ENCODE measurements at regions not wholly inside any gene's neighbourhood (a gene's known extent, or its start where the extent isn't known, plus 50 kb on each side); places are given as distances from the start of the nearest gene placed in this dataset.
A peak's percentile ranks its signal among the peaks of the same experiment; 100 is the strongest.
"Not testable (repeated sequence)": the region's sequence is repeated elsewhere in the genome, so short reads cannot be mapped to it uniquely, and the experiment has no call there.

- DNase-seq, result no peak
Observed at GRCh38 chr7:17557251-17557671, 258.8 kb downstream of the AHR start.

- DNase-seq, result no peak
Observed at GRCh38 chr7:17558135-17558534, 259.7 kb downstream of the AHR start.

GRCh38 chr7:17558558-17559332 lies 260.3 kb downstream of the AHR start:
- no peak for DNase-seq

GRCh38 chr7:17559388-17559787 lies 260.9 kb downstream of the AHR start:
- DNase-seq, result no peak

- no peak for DNase-seq
Observed at GRCh38 chr7:17560516-17560915, 262.1 kb downstream of the AHR start.

- no peak for DNase-seq
Observed at GRCh38 chr7:17560966-17561365, 262.5 kb downstream of the AHR start.

- no peak for DNase-seq
Observed at GRCh38 chr7:17564678-17565212, 266.3 kb downstream of the AHR start.

- DNase-seq, result peak in 1 of 51 donors; percentile 40
Observed at GRCh38 chr7:17580141-17580540, 281.7 kb downstream of the AHR start.

GRCh38 chr7:17580856-17581255 lies 282.4 kb downstream of the AHR start:
- DNase-seq, result no peak

GRCh38 chr7:17581301-17581700 lies 282.8 kb downstream of the AHR start:
- no peak for DNase-seq

GRCh38 chr7:17582696-17583095 lies 284.2 kb downstream of the AHR start:
- DNase-seq, result not testable (repeated sequence)

GRCh38 chr7:17583786-17584185 lies 285.3 kb downstream of the AHR start:
- no peak for DNase-seq

- DNase-seq, result no peak
Observed at GRCh38 chr7:17584822-17585221, 286.4 kb downstream of the AHR start.

- DNase-seq, result no peak
Observed at GRCh38 chr7:17586711-17587110, 288.3 kb downstream of the AHR start.

GRCh38 chr7:17588730-17589129 lies 290.3 kb downstream of the AHR start:
- no peak for DNase-seq

- no peak for DNase-seq
Observed at GRCh38 chr7:17589671-17590070, 291.2 kb downstream of the AHR start.

GRCh38 chr7:17590221-17590620 lies 291.8 kb downstream of the AHR start:
- DNase-seq, result no peak

GRCh38 chr7:17593819-17594419 lies 295.5 kb downstream of the AHR start:
- DNase-seq, result no peak

- DNase-seq, result no peak
Observed at GRCh38 chr7:17595546-17595945, 297.1 kb downstream of the AHR start.

GRCh38 chr7:17598305-17598704 lies 299.9 kb downstream of the AHR start:
- no peak for DNase-seq

- no peak for DNase-seq
Observed at GRCh38 chr7:17598846-17599245, 300.4 kb downstream of the AHR start.

GRCh38 chr7:17599733-17600339 lies 301.4 kb downstream of the AHR start:
- no peak for DNase-seq

GRCh38 chr7:17600340-17600752 lies 301.9 kb downstream of the AHR start:
- no peak for DNase-seq
